Ishikawa (cell line): ENCODE measurements at regions not wholly inside any gene's neighbourhood (a gene's known extent, or its start where the extent isn't known, plus 50 kb on each side); places are given as distances from the start of the nearest gene placed in this dataset.

Experiments
- CEBPB ChIP-seq: IDR thresholded peaks from 2 replicates; pipeline ENCODE4 v1.6.1; 2012
- CREB1 ChIP-seq: IDR thresholded peaks from 2 replicates; pipeline ENCODE4 v1.6.1; 2012; ENCODE audit warnings: low read depth
- EGR1 ChIP-seq: IDR thresholded peaks from 2 replicates; pipeline ENCODE4 v1.6.1; 2012
- EP300 ChIP-seq: IDR thresholded peaks from 2 replicates; pipeline ENCODE4 v1.6.1; 2012; ENCODE audit warnings: borderline replicate concordance
- FOXM1 ChIP-seq: IDR thresholded peaks from 2 replicates; pipeline ENCODE4 v1.6.1; 2012; ENCODE audit warnings: low read depth, borderline replicate concordance
- NFIC ChIP-seq: IDR thresholded peaks from 2 replicates; pipeline ENCODE4 v1.6.1; 2012
- RAD21 ChIP-seq: IDR thresholded peaks from 2 replicates; pipeline ENCODE4 v1.6.1; 2012; ENCODE audit warnings: low read depth
- TAF1 ChIP-seq: IDR thresholded peaks from 2 replicates; pipeline ENCODE4 v1.6.1; 2012; ENCODE audit warnings: low read depth, mild to moderate bottlenecking
- TCF12 ChIP-seq: IDR thresholded peaks from 2 replicates; pipeline ENCODE4 v1.6.1; 2012; ENCODE audit warnings: low read depth
- TEAD4 ChIP-seq: IDR thresholded peaks from 2 replicates; pipeline ENCODE4 v1.6.1; 2012
- YY1 ChIP-seq: IDR thresholded peaks from 2 replicates; pipeline ENCODE4 v1.6.1; 2012; ENCODE audit warnings: low read depth
- ZBTB7A ChIP-seq: IDR thresholded peaks from 2 replicates; pipeline ENCODE4 v1.6.1; 2012; ENCODE audit warnings: low read depth
- TF ChIP-seq, protein P1 (sequence below): IDR thresholded peaks from 2 replicates; pipeline ENCODE4 v1.6.1; 2012
- TF ChIP-seq, protein P2 (sequence below): IDR thresholded peaks from 2 replicates; pipeline ENCODE4 v1.6.1; 2012; ENCODE audit warnings: low read depth, mild to moderate bottlenecking
- TF ChIP-seq, protein P3 (sequence below): IDR thresholded peaks from 2 replicates; pipeline ENCODE4 v1.6.1; 2012

DNA sequence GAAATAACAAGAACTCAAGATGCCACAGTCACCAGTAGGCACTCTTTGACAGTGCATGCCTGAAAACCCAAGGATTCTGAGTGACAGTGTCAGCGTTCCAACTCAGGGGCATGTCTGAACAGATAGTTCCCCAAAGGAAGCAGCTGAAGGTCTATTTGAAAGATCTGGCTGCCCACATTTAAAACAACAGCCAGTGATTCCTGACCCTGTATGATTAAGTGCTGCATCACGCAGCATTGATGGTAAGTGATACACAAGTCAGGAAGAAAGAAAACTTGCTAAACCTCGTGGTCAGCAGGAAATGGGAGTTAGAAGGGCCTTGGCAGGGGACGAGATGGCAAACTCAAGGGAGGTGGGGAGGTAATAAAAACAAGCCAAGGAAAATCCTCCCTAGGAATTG is 1013.1 kb downstream of the TYW1 start:
- TF ChIP-seq, protein P1, sequence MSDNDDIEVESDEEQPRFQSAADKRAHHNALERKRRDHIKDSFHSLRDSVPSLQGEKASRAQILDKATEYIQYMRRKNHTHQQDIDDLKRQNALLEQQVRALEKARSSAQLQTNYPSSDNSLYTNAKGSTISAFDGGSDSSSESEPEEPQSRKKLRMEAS: no peak
- TF ChIP-seq TEAD4: no peak
- TF ChIP-seq EP300: no peak
- no peak for TF ChIP-seq CEBPB
- TF ChIP-seq, protein P2, sequence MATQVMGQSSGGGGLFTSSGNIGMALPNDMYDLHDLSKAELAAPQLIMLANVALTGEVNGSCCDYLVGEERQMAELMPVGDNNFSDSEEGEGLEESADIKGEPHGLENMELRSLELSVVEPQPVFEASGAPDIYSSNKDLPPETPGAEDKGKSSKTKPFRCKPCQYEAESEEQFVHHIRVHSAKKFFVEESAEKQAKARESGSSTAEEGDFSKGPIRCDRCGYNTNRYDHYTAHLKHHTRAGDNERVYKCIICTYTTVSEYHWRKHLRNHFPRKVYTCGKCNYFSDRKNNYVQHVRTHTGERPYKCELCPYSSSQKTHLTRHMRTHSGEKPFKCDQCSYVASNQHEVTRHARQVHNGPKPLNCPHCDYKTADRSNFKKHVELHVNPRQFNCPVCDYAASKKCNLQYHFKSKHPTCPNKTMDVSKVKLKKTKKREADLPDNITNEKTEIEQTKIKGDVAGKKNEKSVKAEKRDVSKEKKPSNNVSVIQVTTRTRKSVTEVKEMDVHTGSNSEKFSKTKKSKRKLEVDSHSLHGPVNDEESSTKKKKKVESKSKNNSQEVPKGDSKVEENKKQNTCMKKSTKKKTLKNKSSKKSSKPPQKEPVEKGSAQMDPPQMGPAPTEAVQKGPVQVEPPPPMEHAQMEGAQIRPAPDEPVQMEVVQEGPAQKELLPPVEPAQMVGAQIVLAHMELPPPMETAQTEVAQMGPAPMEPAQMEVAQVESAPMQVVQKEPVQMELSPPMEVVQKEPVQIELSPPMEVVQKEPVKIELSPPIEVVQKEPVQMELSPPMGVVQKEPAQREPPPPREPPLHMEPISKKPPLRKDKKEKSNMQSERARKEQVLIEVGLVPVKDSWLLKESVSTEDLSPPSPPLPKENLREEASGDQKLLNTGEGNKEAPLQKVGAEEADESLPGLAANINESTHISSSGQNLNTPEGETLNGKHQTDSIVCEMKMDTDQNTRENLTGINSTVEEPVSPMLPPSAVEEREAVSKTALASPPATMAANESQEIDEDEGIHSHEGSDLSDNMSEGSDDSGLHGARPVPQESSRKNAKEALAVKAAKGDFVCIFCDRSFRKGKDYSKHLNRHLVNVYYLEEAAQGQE: no peak
- TF ChIP-seq TAF1: no peak
- TF ChIP-seq EGR1: no peak
- no peak for TF ChIP-seq YY1
- no peak for TF ChIP-seq ZBTB7A
- no peak for TF ChIP-seq CREB1
- no peak for TF ChIP-seq FOXM1
- no peak for TF ChIP-seq TCF12
- TF ChIP-seq RAD21: no peak
- TF ChIP-seq, protein P3, sequence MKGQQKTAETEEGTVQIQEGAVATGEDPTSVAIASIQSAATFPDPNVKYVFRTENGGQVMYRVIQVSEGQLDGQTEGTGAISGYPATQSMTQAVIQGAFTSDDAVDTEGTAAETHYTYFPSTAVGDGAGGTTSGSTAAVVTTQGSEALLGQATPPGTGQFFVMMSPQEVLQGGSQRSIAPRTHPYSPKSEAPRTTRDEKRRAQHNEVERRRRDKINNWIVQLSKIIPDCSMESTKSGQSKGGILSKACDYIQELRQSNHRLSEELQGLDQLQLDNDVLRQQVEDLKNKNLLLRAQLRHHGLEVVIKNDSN: no peak
- no peak for TF ChIP-seq NFIC

DNA sequence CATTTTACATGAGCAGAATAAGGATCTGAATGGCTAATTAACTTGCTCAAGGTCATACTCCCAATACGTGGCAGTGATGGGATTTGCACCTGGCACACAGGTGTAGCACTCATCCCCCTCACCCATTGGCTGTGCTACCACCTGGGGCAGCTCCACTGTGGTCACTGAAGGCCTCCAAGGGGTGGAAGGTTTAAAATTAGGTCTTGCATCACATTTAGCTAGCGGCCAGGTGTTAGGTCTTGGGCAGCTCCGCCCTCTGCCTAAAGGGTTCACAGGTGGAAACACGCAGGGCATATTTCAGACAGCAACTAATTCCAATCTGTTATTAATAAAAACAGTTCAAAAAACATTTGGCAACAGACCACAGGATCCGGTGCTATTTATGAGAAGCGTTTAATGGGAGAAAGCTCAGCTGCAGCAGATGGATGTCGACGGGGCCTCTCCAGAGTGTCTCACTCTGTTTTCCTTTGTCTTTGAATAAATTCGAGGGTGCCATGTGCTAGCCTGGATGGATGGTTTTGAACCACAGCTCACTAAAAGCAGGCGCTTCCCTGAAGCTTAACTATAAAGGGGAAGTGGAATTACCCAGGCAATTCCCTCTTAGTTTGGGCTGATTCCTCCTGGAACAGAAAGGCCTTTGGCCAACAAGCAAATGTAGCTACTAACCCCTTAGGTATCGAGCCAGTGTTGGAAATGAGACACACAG is 1017.6 kb downstream of the TYW1 start:
- no peak for TF ChIP-seq EGR1
- no peak for TF ChIP-seq TAF1
- TF ChIP-seq CEBPB: no peak
- TF ChIP-seq TEAD4: no peak
- TF ChIP-seq, protein P1: no peak
- TF ChIP-seq EP300: no peak
- TF ChIP-seq, protein P3: no peak

- TF ChIP-seq TAF1: no peak
- no peak for TF ChIP-seq CEBPB
These were observed 1018.7 kb downstream of the TYW1 start for GRCh38 chr7:68015122-68015977.

DNA sequence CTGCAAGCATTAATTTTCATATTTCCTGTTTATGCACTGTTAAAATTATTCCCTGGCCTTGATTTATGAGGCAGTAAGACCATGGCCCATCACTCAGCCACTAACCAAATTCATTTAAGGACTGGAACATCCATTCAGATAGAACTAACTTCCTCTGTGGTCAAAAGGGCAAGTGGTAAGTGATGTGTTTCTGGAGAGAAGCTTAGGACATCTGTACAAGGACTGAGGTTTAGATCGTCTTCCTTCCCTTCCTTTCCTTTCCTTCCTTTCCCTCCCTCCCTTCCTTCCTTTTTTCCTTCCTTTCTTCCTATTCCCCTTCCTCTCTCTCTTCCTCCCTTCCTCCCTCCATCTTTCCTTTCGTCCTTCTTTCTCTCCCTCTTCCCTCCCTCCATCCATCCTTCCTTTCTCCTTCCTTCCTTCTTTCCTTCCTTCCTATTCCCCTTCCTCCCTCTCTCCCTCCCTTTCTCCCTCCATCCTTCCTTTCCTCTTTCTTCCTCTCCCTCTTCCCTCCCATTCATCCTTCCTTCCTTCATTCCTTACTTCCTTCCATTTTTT is 1019.4 kb downstream of the TYW1 start:
- TF ChIP-seq CREB1 (no peak), CEBPB (no peak), TCF12 (no peak), RAD21 (no peak), TAF1 (no peak), YY1 (no peak), EP300 (no peak), EGR1 (no peak), NFIC (no peak), ZBTB7A (no peak), FOXM1 (no peak), TEAD4 (no peak)
- TF ChIP-seq, protein P2: no peak
- TF ChIP-seq, protein P3: no peak
- TF ChIP-seq, protein P1: no peak

DNA sequence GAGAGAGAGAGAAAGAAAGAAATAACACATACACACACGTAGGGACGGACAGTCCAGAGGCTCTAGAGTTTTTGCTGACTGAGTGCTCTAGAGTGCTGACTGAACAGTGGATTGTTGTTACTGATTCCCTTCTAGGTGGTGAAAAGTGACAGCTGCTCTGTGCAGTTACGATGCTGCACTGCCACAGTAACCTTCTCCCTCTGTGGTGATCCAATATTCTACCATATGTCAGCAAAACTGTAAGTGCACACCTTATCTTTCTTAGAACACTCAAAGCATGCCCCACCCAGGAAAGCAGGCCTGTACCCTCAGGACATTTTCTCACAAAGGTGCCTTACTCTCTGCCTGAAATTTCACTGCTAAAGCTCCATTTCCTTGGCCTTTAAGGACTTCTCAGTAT is 1023.5 kb downstream of the TYW1 start:
- TF ChIP-seq EGR1 (no peak), YY1 (no peak), CEBPB (no peak), RAD21 (no peak), TEAD4 (no peak), ZBTB7A (no peak), FOXM1 (no peak), CREB1 (no peak), NFIC (no peak)
- TF ChIP-seq, protein P3: no peak
- TF ChIP-seq, protein P2: no peak
